ENCODE measurements at regions not wholly inside any gene's neighbourhood (a gene's known extent, or its start where the extent isn't known, plus 50 kb on each side); places are given as distances from the start of the nearest gene placed in this dataset.

GRCh38 chr12:124411281-124411878, 116.5 kb downstream of the RFLNA start:
- H4K20me1 ChIP-seq (ENCODE audit: insufficient read depth, low read length): peaks cover 41% of the 10 kb centered on the region
- no peaks in the 10 kb centered on the region for H3K9me3 ChIP-seq (ENCODE audit: insufficient read depth, low read length)
- no peaks in the 10 kb centered on the region for H3K4me1 ChIP-seq (ENCODE audit: low read length)
- no peak for TF ChIP-seq EZH2phosphoT487 (IDR thresholded peaks at IDR 0.05; ENCODE audit: low read depth)
- no peak for TF ChIP-seq CTCF (IDR thresholded peaks at IDR 0.05; ENCODE audit: low read depth, low read length)
- no peak overlapping the region for H3K9ac ChIP-seq (ENCODE audit: low read length)
- no peak overlapping the region for H3K27ac ChIP-seq (ENCODE audit: low read length)
- H3K36me3 ChIP-seq (replicated peaks; ENCODE audit: low read depth, low read length): peaks cover 5% of the 10 kb centered on the region
- H3K4me3 ChIP-seq (ENCODE audit: low read length): no peak overlapping the region
- H3K4me2 ChIP-seq (ENCODE audit: low read length): no peak overlapping the region
- H2AFZ ChIP-seq (ENCODE audit: low read depth, low read length): no peak overlapping the region
- peaks cover 6% of the 10 kb centered on the region; the same call in 1 of the 2 replicates for H3K79me2 ChIP-seq (ENCODE audit: low read length)
- no peaks in the 10 kb centered on the region for H3K27me3 ChIP-seq (ENCODE audit: low read depth, low read length)

- H3K4me3 ChIP-seq (ENCODE audit: low read length): no peak overlapping the region
- H3K27ac ChIP-seq (ENCODE audit: low read length): no peak overlapping the region
- TF ChIP-seq CTCF (IDR thresholded peaks at IDR 0.05; ENCODE audit: low read depth, low read length): no peak
- TF ChIP-seq EZH2phosphoT487 (IDR thresholded peaks at IDR 0.05; ENCODE audit: low read depth): no peak
- peaks cover 5% of the 10 kb centered on the region for H3K36me3 ChIP-seq (replicated peaks; ENCODE audit: low read depth, low read length)
- peaks cover 3% of the 10 kb centered on the region; the same call in 1 of the 2 replicates for H3K79me2 ChIP-seq (ENCODE audit: low read length)
- no peak overlapping the region for H2AFZ ChIP-seq (ENCODE audit: low read depth, low read length)
- H3K4me2 ChIP-seq (ENCODE audit: low read length): no peak overlapping the region
- H3K9me3 ChIP-seq (ENCODE audit: insufficient read depth, low read length): no peaks in the 10 kb centered on the region
- no peaks in the 10 kb centered on the region for H3K27me3 ChIP-seq (ENCODE audit: low read depth, low read length)
- no peak overlapping the region for H3K9ac ChIP-seq (ENCODE audit: low read length)
- H3K4me1 ChIP-seq (ENCODE audit: low read length): no peaks in the 10 kb centered on the region
- peaks cover 39% of the 10 kb centered on the region for H4K20me1 ChIP-seq (ENCODE audit: insufficient read depth, low read length)
Observed at GRCh38 chr12:124410354-124411175, 115.7 kb downstream of the RFLNA start.

- Histone ChIP-seq H3K27ac (ENCODE audit: low read length) (no peak overlapping the region), H3K4me1 (ENCODE audit: low read length) (no peaks in the 10 kb centered on the region), H3K4me3 (ENCODE audit: low read length) (no peak overlapping the region), H3K36me3 (replicated peaks; ENCODE audit: low read depth, low read length) (peaks cover 5% of the 10 kb centered on the region), H3K4me2 (ENCODE audit: low read length) (no peak overlapping the region), H2AFZ (ENCODE audit: low read depth, low read length) (no peak overlapping the region), H4K20me1 (ENCODE audit: insufficient read depth, low read length) (peaks cover 39% of the 10 kb centered on the region), H3K9ac (ENCODE audit: low read length) (no peak overlapping the region), H3K27me3 (ENCODE audit: low read depth, low read length) (no peaks in the 10 kb centered on the region), H3K9me3 (ENCODE audit: insufficient read depth, low read length) (no peaks in the 10 kb centered on the region), H3K79me2 (ENCODE audit: low read length) (no peaks in the 10 kb centered on the region)
- TF ChIP-seq EZH2phosphoT487 (IDR thresholded peaks at IDR 0.05; ENCODE audit: low read depth) (no peak), CTCF (IDR thresholded peaks at IDR 0.05; ENCODE audit: low read depth, low read length) (no peak)
Observed at GRCh38 chr12:124408822-124409517, 114.1 kb downstream of the RFLNA start.

GRCh38 chr12:124407074-124407473, 112.2 kb downstream of the RFLNA start:
- Histone ChIP-seq H3K4me3 (ENCODE audit: low read length) (no peak overlapping the region), H4K20me1 (ENCODE audit: insufficient read depth, low read length) (peaks cover 42% of the 10 kb centered on the region), H3K79me2 (ENCODE audit: low read length) (no peaks in the 10 kb centered on the region), H3K9me3 (ENCODE audit: insufficient read depth, low read length) (no peaks in the 10 kb centered on the region), H3K9ac (ENCODE audit: low read length) (no peak overlapping the region), H2AFZ (ENCODE audit: low read depth, low read length) (no peak overlapping the region), H3K27ac (ENCODE audit: low read length) (no peak overlapping the region), H3K4me2 (ENCODE audit: low read length) (no peak overlapping the region), H3K36me3 (replicated peaks; ENCODE audit: low read depth, low read length) (peaks cover 2% of the 10 kb centered on the region), H3K4me1 (ENCODE audit: low read length) (no peaks in the 10 kb centered on the region), H3K27me3 (ENCODE audit: low read depth, low read length) (no peaks in the 10 kb centered on the region)
- TF ChIP-seq EZH2phosphoT487 (IDR thresholded peaks at IDR 0.05; ENCODE audit: low read depth) (no peak), CTCF (IDR thresholded peaks at IDR 0.05; ENCODE audit: low read depth, low read length) (no peak; the same call in 1 of the 2 replicates)

Data from OCI-LY3 (cell line).